Bronchial epithelial cell (primary cell): ENCODE measurements at regions not wholly inside any gene's neighbourhood (a gene's known extent, or its start where the extent isn't known, plus 50 kb on each side); places are given as distances from the start of the nearest gene placed in this dataset.

Experiments used
- DNase-seq: peaks from one replicate; pipeline ENCODE4 v3.0.0-alpha.2; 2010; ENCODE audit warnings: low read depth
- FAIRE-seq: peaks from 2 replicates; lab custom pipeline; 2011; peaks lifted over from hg19 to GRCh38; lab: Jason Lieb, UNC
- H3K27me3 ChIP-seq: 2 replicates; pipeline ENCODE4 v1.5.1; 2011; ENCODE audit warnings: low read length; ENCODE audit not compliant: control insufficient read depth, insufficient read depth
- H3K36me3 ChIP-seq: 2 replicates; pipeline ENCODE4 v1.5.1; 2011; ENCODE audit warnings: low read length; ENCODE audit not compliant: control insufficient read depth, insufficient read depth
- H3K4me3 ChIP-seq: 2 replicates; pipeline ENCODE4 v1.5.1; 2011; ENCODE audit warnings: mild to moderate bottlenecking, low read depth, low read length, control low read depth
- TF ChIP-seq, protein P1 (sequence below): IDR thresholded peaks from 2 replicates; pipeline ENCODE4 v1.5.1; 2011; ENCODE audit warnings: mild to moderate bottlenecking, moderate library complexity, low read length, control low read depth, inconsistent platforms; ENCODE audit not compliant: insufficient read depth, severe bottlenecking

DNA sequence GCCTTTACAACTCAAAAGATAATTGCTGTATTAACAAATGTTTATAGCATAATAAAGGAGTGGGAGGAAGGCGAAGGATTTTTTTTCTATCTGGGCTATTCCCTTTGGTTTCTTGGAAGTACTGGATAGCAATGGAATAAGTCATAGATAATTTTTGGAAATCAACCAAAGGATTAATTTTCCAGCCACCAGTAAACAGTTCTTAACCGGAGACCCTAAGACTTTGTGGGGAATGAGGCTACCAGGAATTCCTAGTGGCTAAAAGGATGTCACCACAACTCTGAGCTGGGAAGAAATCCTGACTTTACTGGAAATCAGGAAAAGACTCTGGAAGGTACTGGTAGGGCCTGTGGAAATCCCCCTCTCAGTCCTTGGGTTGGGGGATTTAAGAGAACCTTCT, 138.4 kb upstream of the RARB start:
- no peak for DNase-seq
- H3K27me3 ChIP-seq = no peaks in the 10 kb centered on the region
- TF ChIP-seq, protein P1, sequence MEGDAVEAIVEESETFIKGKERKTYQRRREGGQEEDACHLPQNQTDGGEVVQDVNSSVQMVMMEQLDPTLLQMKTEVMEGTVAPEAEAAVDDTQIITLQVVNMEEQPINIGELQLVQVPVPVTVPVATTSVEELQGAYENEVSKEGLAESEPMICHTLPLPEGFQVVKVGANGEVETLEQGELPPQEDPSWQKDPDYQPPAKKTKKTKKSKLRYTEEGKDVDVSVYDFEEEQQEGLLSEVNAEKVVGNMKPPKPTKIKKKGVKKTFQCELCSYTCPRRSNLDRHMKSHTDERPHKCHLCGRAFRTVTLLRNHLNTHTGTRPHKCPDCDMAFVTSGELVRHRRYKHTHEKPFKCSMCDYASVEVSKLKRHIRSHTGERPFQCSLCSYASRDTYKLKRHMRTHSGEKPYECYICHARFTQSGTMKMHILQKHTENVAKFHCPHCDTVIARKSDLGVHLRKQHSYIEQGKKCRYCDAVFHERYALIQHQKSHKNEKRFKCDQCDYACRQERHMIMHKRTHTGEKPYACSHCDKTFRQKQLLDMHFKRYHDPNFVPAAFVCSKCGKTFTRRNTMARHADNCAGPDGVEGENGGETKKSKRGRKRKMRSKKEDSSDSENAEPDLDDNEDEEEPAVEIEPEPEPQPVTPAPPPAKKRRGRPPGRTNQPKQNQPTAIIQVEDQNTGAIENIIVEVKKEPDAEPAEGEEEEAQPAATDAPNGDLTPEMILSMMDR = no peak
- no peak for FAIRE-seq
- H3K4me3 ChIP-seq = no peak overlapping the region
- no peaks in the 10 kb centered on the region for H3K36me3 ChIP-seq

DNA sequence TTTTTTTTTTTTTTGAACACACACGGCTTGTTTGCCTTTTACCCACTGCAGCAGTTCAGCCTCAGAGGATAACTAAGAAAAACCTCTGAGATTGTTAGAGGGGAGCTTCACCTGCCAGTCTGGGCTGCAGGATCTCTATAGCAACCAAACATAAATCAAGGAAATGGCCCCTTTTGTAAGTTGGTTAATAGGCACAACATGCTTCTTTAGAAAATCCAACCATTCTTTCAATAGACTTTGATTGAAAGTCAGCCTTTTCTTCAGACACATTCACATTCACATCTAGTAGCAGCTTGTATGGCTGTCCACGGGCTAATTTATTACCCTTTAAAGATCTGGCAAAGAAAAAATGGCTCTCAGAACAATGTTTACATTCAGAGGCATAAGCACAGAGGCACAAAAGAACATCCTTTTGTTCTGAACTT, 136.6 kb upstream of the RARB start:
- Histone ChIP-seq H3K36me3 (no peaks in the 10 kb centered on the region), H3K4me3 (no peak overlapping the region), H3K27me3 (no peaks in the 10 kb centered on the region)
- FAIRE-seq = no peak
- TF ChIP-seq, protein P1 = no peak
- no peak for DNase-seq

DNA sequence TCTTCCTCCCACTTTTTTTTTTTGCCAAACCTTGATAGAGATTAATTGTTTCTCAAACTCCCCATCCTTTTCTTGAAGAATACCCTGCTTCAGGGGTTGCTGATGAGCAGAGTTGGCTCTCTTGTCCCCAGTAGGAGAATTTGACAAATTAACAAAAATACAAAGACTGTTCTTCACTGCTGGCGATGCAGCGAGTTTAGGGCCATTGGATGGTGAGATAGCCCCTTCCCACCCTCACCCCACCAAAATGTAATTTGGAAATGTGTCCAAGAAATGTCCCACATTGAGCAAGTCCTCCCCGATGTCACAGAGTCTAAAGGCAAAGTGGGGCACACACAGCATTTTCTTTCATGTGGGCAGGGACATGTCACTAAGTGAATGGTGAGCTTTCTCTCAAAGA, 136.0 kb upstream of the RARB start:
- no peak for FAIRE-seq
- TF ChIP-seq, protein P1 = no peak

DNA sequence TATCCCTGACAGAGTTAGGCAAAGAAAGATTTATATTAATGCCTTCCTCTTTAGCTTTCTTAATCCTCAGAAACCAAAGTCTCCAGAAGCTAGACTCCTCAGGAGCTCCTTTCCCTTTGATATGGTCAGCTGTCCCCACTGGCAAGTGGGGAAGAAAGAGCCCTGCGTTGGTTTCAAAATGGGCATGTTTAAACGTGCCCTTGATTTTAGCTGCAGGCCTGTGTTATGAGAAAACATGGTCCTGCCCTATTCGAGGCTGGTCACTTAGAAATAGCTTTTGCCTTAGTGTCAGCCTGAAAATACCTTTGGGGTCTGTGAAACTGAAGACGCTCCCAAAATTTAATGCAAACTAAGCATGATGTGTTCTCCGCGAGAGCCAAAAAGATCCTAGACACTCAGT, 135.5 kb upstream of the RARB start:
- TF ChIP-seq, protein P1 = no peak
- no peak for FAIRE-seq
- DNase-seq = peak; percentile 83
- Histone ChIP-seq H3K36me3 (no peaks in the 10 kb centered on the region), H3K4me3 (no peak overlapping the region), H3K27me3 (no peaks in the 10 kb centered on the region)

More for the DNA sequence above, 136.0 kb upstream of the RARB start:
- Histone ChIP-seq H3K27me3 (no peaks in the 10 kb centered on the region), H3K36me3 (no peaks in the 10 kb centered on the region), H3K4me3 (no peak overlapping the region)
- no peak for DNase-seq

DNA sequence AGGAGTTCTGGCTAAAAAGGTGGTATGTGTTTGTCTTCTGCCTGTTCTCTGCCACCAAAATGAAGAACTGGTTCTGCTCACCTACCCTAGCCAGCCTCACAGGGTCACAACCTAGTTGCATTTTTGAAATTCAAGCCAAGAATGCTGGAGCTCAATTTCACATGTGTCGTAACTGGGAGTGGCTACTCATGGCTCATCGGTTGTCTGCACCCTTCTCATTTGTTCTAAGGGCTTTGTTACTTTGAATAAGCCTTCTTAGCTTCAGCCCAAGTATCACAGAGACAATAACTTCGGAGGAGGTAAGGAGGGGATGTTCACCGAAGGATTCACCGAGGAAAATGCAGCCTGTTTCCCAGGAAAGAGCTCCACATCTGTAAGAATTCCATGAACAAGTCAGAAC, 134.3 kb upstream of the RARB start:
- H3K36me3 ChIP-seq = no peaks in the 10 kb centered on the region
- no peak overlapping the region for H3K4me3 ChIP-seq
- no peak for FAIRE-seq
- no peaks in the 10 kb centered on the region for H3K27me3 ChIP-seq
- peak; percentile 80 for DNase-seq
- TF ChIP-seq, protein P1 = no peak

DNA sequence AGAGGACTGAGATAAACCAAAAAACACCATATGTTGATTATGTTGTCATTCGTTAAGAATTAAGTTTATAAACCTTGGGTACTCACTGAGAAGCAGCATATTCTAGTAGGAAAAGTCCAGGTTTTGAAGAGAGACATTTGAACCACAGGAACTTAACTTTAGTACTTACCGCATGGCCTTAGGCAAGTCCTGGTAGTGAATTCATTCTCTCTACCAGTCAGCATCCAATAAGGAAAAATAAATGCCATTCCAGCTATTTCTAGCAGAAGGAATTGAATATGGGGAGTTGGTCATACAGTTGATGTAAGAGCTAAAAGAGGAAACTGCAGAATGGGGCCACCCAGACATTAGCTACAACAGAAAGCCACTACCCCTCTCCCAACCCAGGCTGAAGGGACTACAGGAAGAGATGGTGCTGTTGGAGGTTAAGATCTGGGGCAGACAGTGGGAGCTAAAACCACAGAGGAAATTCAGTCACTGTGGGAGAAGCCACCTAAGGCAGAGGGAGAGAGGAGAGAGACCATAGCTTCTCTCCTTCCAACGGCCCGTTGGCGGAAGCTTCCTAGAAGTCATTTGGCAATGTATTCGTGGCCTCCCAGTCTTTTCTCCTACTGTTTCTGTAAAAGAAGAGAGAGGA, 133.8 kb upstream of the RARB start:
- TF ChIP-seq, protein P1 = no peak
- peak; percentile 28 for FAIRE-seq

More for the DNA sequence above, 133.8 kb upstream of the RARB start:
- Histone ChIP-seq H3K36me3 (no peaks in the 10 kb centered on the region), H3K27me3 (no peaks in the 10 kb centered on the region), H3K4me3 (no peak overlapping the region)
- no peak for DNase-seq
